Fibroblast of mammary gland (primary cell): ENCODE measurements at regions not wholly inside any gene's neighbourhood (a gene's known extent, or its start where the extent isn't known, plus 50 kb on each side); places are given as distances from the start of the nearest gene placed in this dataset.
"Not testable (repeated sequence)": the region's sequence is repeated elsewhere in the genome, so short reads cannot be mapped to it uniquely, and the experiment has no call there.

Experiments
- DNase-seq: peaks from one replicate; pipeline ENCODE4 v3.0.0-alpha.2; 2010; ENCODE audit warnings: low read depth
- H3K4me3 ChIP-seq: 2 replicates; pipeline ENCODE4 v1.5.1; 2011; ENCODE audit warnings: low read depth, mild to moderate bottlenecking, low read length, moderate library complexity; ENCODE audit not compliant: control insufficient read depth
- TF ChIP-seq, protein P1 (sequence below): conservative IDR thresholded peaks from 2 replicates; pipeline ENCODE4 v1.5.1; 2011; ENCODE audit warnings: low read depth, low read length, inconsistent platforms; ENCODE audit not compliant: control insufficient read depth, insufficient read depth

GRCh38 chr22:22770881-22771280 lies 116.7 kb upstream of the IGLL5 start:
- H3K4me3 ChIP-seq: no peak overlapping the region
- TF ChIP-seq, protein P1, sequence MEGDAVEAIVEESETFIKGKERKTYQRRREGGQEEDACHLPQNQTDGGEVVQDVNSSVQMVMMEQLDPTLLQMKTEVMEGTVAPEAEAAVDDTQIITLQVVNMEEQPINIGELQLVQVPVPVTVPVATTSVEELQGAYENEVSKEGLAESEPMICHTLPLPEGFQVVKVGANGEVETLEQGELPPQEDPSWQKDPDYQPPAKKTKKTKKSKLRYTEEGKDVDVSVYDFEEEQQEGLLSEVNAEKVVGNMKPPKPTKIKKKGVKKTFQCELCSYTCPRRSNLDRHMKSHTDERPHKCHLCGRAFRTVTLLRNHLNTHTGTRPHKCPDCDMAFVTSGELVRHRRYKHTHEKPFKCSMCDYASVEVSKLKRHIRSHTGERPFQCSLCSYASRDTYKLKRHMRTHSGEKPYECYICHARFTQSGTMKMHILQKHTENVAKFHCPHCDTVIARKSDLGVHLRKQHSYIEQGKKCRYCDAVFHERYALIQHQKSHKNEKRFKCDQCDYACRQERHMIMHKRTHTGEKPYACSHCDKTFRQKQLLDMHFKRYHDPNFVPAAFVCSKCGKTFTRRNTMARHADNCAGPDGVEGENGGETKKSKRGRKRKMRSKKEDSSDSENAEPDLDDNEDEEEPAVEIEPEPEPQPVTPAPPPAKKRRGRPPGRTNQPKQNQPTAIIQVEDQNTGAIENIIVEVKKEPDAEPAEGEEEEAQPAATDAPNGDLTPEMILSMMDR: no peak
- no peak for DNase-seq

DNA sequence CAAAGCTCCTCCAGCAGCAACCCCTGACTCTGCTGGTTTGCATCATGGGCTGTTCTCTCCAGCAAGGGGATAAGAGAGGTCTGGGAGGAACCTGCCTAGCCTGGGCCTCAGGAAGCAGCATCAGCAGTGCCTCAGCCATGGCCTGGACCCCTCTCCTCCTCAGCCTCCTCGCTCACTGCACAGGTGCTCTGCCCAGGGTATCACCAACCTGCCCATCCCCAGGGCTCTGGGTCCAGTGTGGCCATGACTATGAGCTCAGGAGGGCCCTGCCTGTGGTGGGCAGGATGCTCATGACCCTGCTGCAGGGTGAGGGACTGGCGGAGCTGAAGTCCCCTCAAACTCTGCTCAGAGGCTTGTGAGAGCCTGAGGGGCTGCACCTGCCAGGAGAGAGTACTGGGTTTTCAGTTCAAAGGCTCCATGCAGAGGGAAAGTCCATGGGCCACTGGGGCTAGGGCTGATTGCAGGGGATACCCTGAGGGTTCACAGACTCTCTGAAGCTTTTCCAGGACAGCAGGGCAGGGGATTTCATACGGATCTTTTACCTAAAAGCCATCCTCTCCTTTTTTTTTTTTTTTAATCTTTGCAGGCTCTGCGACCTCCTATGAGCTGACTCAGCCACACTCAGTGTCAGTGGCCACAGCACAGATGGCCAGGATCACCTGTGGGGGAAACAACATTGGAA lies 115.8 kb upstream of the IGLL5 start:
- TF ChIP-seq, protein P1: no peak
- no peak overlapping the region for H3K4me3 ChIP-seq
- no peak for DNase-seq

DNA sequence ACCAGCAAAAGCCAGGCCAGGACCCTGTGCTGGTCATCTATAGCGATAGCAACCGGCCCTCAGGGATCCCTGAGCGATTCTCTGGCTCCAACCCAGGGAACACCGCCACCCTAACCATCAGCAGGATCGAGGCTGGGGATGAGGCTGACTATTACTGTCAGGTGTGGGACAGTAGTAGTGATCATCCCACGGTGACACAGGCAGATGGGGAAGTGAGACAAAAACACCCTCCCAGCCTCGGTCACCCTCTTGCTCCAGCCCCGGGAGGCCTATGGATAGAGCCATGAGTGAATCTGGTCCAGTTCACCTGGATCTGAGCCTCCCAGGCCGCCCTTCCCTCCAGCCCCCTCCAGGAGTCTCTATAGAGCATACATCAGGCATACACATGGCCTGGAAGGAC lies 115.2 kb upstream of the IGLL5 start:
- no peak overlapping the region for H3K4me3 ChIP-seq
- no peak for DNase-seq
- TF ChIP-seq, protein P1: no peak

DNA sequence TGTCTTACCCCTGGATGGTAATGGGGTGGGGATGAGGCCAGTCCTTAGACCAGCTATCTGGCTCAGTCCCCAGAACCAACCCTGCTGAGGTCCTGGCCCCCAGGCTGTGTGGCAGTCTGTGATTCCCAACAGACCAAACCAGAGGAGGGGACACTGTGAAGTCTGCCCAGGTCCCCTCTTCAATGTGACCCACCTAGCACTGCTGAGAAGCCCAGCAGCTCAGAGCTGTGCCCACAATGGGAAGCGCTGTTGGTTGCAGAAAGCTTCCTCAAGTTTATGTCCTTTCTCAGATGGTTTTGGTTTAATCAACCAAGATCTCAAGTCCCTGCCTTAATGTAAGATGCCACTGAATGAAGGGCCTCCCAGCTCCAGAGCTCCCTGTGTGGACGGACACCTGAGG lies 114.7 kb upstream of the IGLL5 start:
- H3K4me3 ChIP-seq: no peak overlapping the region
- DNase-seq: no peak
- TF ChIP-seq, protein P1: no peak

DNA sequence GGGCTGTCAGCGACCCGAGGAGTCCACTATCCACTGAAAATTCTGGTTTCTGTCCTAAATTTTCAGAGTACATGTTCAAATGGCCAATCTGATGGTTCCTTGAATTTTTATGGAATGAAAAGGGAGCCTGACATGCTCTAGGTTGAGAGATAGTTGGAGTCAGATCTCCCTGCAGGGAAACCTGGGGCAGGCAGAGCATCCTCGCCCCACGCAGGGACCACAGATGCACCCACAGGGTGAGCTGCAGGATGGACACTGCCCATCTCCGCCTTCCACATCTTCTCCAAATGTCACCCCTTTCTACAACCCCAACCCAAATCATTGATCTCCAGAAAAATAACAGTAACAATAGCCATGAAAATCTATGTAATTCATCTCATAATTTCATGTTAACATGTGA lies 114.2 kb upstream of the IGLL5 start:
- no peak for DNase-seq
- TF ChIP-seq, protein P1: no peak
- no peak overlapping the region for H3K4me3 ChIP-seq

GRCh38 chr22:22773979-22774604 lies 113.5 kb upstream of the IGLL5 start:
- no peak for DNase-seq
- TF ChIP-seq, protein P1: no peak
- H3K4me3 ChIP-seq: no peak overlapping the region

- not testable (repeated sequence) for H3K4me3 ChIP-seq, DNase-seq
These were observed 112.9 kb upstream of the IGLL5 start for GRCh38 chr22:22774762-22775161.
